HuH-7.5 (cell line): ENCODE measurements at regions not wholly inside any gene's neighbourhood (a gene's known extent, or its start where the extent isn't known, plus 50 kb on each side); places are given as distances from the start of the nearest gene placed in this dataset.
"Not testable (repeated sequence)": the region's sequence is repeated elsewhere in the genome, so short reads cannot be mapped to it uniquely, and the experiment has no call there.

Experiments used
- DNase-seq: peaks from one replicate; pipeline ENCODE4 v3.0.0; 2011; ENCODE audit warnings: low spot score

- no peak for DNase-seq
Measured at GRCh38 chr5:96133341-96134079, 171.9 kb upstream of the ELL2 start.

GRCh38 chr5:96129276-96129675 lies 167.6 kb upstream of the ELL2 start:
- no peak for DNase-seq

GRCh38 chr5:96128204-96128864 lies 166.7 kb upstream of the ELL2 start:
- no peak for DNase-seq

GRCh38 chr5:96127538-96127937 lies 165.9 kb upstream of the ELL2 start:
- DNase-seq: no peak

GRCh38 chr5:96125231-96125891 lies 163.7 kb upstream of the ELL2 start:
- no peak for DNase-seq

- no peak for DNase-seq
Measured at GRCh38 chr5:96124589-96124988, 162.9 kb upstream of the ELL2 start.

- DNase-seq: no peak
Measured at GRCh38 chr5:96123418-96123817, 161.8 kb upstream of the ELL2 start.

- DNase-seq: no peak
Measured at GRCh38 chr5:96121364-96121763, 159.7 kb upstream of the ELL2 start.

GRCh38 chr5:96120120-96120519 lies 158.5 kb upstream of the ELL2 start:
- DNase-seq: no peak

- no peak for DNase-seq
Measured at GRCh38 chr5:96117771-96118651, 156.4 kb upstream of the ELL2 start.

DNA sequence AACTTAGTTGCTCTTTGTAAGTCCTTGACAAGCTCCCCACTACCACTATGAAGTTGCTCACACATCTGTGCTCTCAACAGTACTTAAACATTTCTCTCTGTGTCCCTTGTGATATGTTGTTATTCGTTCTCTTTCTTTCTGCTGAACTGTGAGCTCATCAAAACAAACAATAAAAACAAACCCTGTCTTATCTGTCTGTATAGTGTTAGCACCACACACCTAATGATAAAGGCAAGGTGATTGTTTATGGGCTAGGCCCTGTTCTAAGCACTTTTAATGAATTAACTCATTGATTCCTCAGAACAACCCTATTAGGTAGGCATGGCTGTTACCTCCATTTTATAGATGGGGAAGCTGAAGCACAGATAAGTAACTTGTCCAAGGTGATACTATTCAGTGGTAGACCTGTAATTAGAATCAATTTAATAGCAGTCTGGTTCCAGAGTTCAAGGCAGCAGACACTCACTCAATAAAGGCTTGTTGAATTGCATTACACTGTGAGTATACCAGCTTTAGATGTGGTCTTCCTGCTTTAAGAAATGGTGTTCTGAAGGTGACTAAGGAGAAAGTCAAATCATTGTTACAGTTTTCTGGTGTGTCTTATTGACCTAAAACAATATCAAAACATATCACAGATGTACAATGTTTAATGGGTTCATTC lies 153.6 kb upstream of the ELL2 start:
- DNase-seq: no peak

DNA sequence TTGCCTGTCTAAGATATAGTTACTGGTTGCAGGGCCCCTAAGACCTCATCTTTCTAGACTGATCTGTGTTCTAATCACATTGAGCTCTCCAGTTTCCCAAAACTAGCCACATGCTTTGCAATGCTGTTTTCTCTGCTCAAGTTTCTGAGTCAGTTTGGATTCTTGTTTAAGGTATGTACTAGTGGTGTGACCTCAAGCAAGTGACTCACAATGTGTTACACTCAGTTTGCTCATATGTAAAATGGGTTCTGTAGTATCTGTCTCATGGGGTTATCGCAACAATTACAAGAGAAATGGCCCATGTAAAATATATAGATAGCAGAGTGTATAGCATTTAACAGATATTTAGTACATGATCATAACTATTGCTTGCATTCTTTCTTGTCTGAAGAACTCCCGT lies 153.1 kb upstream of the ELL2 start:
- DNase-seq: no peak

- no peak for DNase-seq
Measured at GRCh38 chr5:96113170-96113939, 151.7 kb upstream of the ELL2 start.

- no peak for DNase-seq
Measured at GRCh38 chr5:96112703-96113102, 151.1 kb upstream of the ELL2 start.

DNA sequence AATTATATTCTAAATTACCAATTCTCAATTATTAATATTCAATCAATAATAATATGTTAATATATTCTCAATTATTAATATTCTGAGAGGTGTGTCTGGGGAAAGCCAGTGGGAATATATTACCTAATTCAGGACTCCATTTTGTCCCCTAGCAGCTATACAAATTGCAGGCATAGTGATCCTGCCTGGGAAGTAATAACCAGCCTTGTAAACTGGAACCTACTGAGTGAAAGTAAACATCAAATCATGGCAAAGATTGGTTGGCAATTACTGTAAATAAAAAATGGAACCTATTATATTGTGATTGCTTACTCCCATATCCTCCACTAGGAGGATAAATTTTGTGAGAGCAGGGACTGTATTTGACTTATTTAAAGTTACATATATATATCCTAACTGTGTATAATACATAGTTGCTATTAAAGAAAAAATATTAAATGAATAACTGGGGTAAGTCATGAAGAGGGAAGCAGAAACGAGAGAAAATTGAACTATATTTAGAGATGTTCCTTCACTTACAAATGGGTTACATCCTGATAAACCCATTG lies 150.5 kb upstream of the ELL2 start:
- DNase-seq: no peak

DNA sequence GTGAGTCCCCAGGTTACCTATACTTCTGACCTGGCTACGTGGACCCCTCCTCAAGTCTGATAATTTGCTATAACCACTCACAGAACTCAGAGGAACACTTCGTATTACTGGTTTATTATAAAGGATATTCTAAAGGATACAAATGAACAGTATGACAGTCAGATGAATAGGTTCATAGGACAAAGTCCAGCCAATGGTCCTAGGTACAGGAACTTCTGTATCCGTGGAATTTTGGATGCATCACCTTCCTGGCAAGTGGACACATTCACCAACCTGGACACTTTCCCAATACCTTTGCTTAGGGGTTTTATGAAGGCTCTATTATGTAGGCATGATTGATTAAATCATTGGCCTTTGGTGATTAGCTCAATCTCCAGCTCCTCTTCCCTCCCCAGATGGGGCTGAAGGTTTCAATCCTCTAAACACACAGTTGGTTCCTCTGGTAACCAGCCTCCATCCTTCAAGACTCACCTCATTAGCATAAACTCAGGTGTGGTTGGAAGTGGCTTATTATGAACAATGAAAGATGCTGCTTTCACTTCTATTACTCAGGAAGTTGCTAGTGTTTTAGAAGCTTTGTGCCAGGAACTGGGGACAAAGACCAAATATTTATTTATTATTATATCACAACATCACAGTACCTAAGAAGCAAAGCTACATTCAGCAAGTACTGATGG lies 149.6 kb upstream of the ELL2 start:
- DNase-seq: no peak

- no peak for DNase-seq
Measured at GRCh38 chr5:96110300-96110699, 148.6 kb upstream of the ELL2 start.

DNA sequence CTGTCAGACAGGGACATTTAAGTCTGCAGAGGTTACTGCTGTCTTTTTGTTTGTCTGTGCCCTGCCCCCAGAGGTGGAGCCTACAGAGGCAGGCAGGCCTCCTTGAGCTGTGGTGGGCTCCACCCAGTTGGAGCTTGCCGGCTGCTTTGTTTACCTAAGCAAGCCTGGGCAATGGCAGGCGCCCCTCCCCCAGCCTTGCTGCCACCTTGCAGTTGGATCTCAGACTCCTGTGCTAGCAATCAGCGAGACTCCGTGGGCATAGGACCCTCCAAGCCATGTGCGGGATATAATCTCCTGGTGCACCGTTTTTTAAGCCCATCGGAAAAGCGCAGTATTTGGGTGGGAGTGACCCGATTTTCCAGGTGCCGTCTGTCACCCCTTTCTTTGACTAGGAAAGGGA lies 147.0 kb upstream of the ELL2 start:
- not testable (repeated sequence) for DNase-seq

GRCh38 chr5:96103829-96104228 lies 142.2 kb upstream of the ELL2 start:
- DNase-seq: not testable (repeated sequence)
